GF-D8 (cell line): ENCODE measurements at regions not wholly inside any gene's neighbourhood (a gene's known extent, or its start where the extent isn't known, plus 50 kb on each side); places are given as distances from the start of the nearest gene placed in this dataset.

Experiments used
- DNase-seq: peaks from one replicate; lab custom pipeline; 2025; lab: John Stamatoyannopoulos, UW

DNA sequence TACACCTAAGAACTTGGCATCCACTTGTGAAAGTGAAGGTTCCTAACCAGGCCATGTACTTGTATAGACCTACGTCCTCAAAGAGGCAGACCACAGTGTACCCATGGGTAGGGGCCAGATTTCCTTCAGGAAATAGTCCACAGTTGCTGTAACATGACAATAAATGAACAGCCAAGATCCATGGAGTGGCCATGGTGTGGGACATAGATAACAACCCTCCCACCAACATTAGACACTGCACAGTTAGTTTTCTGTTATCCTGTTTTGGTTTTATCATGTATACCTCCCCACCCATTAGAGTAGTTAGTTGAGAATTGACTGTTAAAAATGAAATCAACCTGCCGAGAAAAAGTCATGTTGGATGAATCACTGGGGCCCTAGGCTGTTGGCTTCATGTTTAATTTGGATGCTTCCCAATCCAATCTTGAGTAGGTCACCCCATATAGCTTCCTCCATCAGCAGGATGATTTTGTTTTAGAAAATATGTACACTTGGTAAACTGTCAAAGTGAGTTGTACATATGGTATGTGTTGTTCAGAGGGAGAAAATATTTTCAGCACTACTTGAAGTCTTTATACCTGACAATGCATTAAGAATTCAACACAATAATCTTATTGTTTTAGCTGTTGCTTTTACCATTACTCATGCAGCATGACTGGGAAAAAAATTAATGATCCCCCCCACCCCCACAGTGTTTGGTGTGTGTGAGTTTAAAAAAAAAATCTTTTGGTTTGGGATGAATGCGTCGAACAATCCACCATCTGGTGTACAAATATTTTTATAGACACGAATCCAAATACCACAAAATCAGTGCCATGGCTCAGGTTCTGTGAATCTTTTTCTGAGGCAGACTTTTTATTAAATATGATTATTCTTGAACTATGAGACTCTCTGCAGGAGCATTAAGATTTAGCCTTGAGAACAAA lies 88.3 kb upstream of the ARHGAP29 start:
- DNase-seq = no peak

DNA sequence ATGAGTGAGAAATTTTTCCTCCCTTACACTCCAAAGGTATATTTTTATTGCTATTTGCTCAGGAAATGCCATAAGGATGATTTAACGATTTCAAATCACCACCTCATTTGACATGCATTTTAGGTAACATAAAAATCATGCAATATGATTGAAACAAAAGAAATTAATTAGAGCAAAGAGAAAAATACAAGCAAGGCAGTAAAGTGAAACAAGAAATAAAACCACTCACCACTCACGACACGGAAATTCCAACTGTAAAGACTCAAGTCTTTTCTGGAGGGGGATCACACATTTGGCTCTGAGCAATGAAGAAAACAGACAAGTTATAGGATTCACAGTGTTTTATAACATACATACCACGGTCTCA lies 86.8 kb upstream of the ARHGAP29 start:
- DNase-seq = no peak

DNA sequence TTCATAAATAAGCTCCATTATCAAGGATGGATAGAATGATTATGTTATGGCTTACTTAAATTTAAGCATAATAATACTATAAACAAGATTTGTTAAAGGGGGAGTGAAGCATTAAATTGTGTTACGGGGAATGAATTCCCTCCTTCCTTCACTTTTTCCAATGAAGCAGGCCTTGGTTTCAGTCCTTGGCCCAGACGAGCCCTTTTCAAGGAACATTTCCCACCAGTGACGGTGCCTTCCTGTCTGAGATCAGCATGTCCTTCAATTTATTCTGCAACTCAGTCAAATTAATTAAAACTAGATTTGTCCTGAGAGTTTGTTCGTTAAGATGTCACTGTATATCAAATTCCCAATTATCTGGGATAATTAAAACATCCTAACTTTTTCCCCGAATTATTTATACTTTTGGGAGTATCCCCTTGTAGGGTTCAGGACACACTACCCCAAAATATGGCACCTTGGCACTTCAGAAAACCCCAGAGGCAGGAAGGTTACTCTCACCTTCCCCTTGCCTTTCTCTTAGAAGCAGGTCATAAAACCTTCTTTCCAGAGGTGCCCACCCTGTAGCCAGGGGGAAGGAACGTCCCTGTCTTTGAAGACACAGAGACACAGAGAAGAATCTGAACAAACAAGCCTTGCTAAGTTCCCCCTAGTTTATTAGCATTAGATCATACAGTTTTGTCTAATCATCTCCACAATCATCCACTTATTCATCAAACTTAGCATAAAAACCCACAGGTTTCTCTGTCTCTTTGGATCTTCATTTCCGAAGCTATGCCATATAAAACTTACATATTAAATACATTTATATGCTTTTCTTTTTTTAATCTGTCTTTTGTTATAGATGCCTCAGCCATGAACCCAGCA lies 86.2 kb upstream of the ARHGAP29 start:
- DNase-seq = no peak

DNA sequence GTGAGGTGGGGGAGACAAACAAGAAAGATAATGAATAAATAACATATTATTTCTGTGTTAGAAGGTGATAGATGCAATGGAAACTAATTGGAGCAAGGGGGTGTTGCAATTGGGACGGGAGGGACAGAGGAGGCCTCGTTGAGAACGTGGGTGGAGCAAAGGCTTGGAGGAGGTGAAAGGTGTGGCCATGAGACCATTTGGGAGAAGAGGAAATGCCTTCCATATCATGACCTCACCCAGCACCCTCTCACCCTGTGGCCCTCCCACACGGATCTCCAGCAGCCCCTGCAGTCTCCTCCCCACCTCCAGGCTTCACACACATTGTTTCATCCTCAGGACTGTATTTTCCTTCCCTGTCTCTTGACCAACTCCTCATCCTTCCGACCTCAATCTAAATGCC lies 85.3 kb upstream of the ARHGAP29 start:
- no peak for DNase-seq

DNA sequence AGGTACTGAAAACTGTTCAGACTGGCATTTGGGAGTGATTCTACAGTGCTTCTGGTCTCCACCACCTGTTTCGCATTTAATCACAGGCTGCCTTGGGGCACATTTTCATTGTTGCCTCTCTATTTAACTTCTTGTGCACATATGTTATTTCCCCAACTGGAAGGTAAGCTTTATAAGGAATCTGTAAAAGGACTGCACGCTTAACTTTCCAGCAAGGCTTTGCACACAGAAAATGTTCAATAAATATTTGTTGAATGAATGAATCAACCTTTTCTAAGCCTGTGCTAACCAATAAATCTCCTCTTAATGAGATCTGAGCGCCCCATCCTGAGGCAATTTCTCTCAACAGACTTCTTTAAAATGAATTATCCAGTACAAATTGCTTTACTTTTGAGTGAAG lies 84.3 kb upstream of the ARHGAP29 start:
- no peak for DNase-seq

DNA sequence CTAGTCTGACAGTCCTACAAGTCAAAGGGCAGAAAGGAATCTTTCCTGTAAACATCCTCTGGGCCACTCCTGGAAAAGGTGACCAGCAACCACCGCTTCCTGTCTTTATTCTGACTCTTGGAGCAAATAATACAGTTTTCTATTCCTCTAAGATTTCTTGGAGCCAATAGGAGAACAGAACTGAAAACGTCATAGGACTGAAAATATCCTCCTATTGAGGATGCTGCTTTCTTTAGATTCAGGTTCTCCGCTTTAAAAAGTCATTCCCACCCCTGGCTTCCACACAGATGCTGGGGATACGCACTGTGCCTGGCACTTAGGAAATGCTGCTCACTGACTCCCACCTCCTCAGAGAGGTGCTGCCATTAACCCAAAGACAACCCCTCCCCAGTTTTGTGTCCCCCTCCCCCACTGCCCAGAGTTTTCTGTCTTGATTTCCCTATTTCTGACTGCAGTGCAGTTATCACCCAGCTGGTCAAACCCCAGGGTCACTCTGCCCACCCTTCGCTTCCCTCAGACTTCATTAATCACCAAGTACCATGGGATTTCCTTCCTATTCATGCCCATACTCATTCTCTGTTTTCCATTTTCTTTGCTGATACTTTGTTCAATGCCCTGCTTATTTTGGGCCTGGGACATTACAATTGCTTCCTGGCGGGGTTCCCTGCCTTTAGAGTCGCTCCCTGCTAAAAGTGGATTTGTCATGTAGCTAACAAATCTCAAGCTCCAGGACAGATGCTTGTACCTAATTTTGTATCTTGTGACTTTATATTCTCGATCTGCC lies 82.1 kb upstream of the ARHGAP29 start:
- no peak for DNase-seq

DNA sequence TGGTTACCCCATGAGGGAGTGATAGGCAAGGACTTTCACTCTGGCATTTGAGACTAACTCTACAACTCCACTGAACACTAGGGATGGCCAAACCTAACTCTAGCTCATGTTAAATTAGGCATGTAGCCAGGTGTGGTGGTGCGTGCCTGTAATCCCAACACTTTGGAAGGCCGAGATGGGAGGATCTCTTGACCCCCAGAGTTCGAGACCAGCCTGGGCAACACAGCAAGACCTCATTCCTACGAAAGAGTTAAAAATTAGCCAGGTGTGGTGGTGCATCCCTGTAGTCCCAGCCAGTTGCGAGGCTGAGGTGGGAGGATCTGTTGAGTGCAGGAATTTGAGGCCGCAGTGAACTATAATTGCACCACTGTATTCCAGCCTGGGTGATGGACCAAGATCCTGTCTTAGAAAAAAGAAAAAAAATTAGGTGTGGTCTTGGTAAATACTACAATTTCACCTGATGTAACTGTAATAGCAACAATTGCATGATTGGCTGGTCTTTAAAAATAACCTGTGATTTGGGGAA lies 81.2 kb upstream of the ARHGAP29 start:
- no peak for DNase-seq

DNA sequence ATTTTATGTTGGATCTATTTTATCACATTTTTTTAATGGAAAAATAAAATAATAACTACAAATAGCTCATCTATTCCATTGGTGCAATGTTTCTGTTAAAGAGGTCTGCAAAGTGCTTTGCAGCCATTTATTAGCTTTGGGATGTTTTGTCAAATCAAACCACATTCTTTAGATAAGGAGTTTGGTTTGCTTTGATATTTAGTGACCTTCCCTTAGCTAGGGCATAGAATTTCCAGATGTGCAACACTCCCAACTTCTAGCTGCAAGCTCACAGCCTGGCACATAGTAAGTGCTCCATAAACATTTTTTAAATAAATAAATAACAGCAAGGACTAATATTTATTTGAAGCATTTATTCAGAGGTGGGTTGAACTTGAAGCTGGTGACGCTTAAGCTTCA lies 80.4 kb upstream of the ARHGAP29 start:
- DNase-seq = no peak

DNA sequence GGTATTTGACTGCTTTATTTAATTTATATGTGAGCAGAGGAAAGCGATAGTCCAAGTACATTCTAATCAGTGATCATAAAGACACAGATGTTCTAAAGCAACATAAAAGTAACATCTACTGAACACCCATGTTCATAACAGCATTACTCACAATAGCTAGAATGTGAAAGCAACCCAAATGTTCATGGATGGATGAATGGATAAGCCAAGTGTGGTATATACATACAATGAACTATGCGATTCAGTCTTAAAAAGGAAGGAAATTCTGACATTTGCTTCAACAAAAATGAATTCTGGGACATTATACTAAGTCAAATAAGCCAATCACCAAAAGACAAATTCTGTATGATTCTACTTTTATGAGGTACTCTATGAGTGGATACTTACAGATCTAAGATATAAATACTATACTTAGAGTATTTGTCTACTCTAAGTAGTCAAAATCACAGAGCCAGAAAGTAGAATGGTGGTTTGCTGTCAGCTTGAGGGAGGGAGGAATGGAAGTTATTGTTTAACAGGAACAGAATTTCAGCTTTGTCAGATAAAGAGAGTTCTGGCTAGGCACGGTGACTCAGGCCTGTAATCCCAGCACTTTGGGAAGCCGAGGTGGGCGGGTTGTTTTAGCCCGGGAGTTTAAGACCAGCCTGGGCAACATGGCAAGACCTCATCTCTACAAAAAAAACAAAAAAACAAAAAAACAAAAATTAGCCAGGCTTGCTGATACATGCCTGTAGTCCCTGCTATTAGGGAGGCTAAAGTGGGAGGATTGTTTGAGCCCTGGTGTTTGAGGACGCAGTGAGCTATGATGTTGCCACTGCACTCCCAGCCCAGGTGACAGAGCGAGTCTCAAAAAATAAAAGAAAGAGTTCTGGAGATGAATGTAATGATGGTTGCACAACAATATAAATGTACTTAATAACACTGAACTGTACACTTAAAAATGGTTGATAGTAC lies 79.7 kb upstream of the ARHGAP29 start:
- DNase-seq = no peak

DNA sequence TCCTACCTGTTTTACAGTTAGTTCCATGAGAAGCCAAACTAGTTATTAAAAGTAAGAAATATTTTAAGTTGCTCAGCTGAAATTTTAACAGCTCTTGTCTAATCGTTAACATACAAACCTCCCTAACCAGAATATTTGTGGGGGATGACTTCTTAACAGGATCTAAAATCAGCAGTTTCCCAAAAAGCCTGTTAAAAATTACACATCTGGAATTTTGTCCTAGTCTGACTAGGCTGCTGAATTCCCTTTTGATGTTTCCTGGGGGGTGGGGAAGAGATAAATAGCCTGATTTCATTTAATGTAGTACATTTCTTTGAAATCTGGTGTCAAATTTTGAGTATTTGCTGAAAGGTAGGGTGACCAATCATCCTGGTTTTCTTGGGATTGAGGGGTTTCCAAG lies 78.8 kb upstream of the ARHGAP29 start:
- DNase-seq = no peak

DNA sequence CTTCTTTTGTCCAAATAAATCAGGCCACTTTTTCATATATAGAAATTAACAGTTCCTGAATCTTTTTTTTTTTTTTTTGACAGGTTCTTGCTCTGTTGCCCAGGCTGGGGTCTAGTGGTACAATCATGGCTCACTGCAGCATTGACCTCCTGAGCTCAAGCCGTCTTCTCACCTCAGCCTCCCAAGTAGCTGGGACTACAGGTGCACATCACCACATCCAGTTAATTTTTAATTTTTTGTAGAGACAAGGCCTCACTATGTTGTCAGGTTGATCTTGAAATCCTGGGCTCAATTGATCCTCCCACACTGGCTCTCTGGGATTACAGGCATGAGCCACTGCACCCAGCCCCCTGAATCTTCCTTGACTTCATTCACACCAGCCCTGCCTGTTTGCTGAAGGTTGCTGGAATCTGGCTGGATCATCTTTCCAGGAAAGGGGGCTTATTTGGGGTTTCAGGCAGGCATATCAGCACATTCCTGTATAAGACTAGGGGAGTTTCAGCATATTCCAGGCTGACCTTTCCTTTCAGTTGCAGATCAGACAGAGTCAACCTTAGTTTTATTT lies 78.2 kb upstream of the ARHGAP29 start:
- no peak for DNase-seq

DNA sequence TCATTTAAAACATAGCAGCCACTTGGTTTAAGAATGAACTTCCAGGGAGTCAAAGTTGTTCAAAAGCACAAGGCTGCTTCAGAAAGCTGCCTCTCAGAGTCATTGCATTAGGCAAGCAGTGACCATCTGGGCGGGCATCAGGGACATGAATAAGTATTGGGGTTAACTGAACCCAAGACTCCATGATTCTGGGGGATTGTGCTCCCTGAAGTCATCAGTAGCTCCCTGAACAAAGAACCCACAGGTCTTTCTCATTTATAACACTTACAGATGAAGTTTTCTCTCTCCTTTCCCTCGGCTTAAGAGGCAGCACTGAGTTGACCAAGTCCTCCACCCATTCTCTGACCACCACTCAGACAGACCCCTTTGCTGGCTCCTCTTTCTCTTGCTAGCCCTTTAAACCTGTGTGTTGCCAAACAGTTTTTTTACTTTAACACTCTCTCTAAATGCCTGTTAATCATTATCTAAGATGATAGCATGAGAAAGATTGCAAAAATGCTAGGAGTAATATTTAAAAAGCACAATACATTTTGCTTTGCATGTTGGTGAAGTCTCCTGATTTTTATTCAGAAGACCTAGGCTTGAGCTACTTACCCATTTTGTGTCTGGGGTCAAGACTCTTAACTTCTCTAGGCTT lies 77.0 kb upstream of the ARHGAP29 start:
- no peak for DNase-seq

DNA sequence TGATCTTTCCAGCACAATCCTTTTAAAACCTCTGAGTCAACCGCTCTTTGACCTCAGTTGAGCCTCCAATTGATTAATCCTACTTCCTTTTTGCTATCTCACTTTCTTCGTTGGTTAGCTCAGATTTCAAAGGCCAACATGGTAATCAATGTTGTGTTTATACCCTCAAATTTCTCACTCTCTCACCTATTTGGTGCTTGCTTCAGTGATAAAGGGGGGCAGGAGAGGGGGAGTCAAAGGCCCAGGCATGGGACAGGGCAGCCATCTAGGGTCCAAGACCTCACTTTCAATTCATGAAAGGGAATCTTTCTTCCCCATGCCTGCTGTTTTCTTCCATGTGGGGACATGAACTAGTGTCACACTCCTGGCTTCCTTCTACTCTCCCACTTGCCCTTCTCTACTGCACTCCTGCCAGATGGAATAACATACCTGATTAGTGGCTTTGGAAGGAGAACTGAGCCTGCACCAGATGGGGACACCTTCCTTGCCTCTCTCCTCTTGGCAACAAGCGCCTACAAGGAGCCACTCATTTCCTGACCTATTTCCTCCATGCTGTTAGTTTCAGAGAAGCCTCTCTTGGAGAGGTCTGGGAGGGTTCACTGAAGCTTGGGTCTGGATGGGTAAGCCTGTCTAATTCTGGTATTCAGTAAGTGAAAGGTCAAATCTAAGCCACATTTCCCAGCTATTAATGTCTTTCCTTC lies 73.3 kb upstream of the ARHGAP29 start:
- no peak for DNase-seq

DNA sequence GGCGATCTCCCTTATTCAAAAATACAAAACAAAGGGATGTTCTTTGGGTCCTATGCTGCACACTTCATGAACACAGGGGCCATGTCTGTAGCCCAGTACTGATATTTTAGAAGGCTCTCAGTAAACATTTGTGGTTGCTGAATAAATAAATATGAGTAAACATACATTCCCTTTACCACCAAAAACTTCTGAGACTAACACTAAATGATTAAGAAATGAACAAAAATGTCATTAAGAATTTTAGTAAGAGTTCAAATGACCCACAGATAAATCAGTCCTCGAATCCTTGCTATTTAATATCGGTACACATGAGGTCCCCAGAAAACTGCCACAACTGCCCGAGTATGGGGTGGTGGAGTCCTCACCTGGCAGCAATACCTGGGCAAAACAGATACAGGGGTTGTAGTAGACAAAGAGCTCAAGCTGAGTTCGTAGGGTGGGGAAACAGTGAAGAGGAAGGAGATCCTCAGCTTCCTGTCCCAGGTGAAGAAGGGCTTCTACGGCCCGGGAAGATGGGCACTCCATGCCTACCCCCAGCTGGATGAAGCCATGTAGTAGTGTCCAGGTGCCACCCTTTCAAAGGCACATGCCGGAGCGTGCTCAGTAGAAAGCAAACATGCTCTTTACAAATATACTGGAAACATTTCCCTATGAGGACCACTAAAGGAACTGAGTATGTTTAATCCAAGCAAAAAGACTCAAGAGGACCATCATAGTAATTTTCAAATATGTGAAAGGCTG lies 72.6 kb upstream of the ARHGAP29 start:
- DNase-seq = no peak

DNA sequence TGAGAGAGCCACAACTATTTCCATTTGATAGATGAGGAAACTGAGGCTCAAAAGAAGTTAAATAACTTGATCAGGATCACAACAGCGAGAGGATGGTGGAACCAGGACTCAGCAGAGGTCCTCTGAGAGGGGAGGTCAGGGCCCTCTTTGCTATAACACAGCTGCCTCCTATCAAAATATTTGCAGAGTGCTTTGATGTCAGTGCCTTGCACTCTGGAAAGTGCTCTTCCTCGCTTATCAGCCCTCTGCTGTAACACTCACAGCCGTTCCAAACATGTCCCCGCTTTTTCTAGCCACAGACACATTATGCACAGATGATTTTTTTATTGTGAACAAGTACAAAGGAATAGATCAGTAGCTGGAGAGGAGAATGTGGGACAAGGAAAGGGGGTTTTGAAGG lies 71.8 kb upstream of the ARHGAP29 start:
- DNase-seq = no peak

DNA sequence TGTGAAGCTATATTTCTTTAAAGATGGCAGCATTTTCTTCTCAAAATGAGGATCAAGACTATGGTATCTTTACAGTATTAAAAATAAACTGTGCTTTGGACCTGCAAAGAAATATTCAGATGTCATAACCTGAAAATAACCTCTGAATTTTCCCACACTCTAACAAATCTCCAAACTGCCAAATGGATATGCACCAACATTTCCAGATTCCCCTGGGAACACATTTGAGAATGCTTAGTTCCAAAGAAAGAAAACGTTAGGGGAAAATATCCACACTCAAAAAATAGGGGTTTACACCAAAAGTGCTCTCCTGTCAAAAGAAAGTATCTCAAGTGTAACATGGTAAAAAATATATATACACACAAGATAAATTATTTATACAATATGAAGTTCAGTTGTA lies 69.1 kb upstream of the ARHGAP29 start:
- DNase-seq = no peak

DNA sequence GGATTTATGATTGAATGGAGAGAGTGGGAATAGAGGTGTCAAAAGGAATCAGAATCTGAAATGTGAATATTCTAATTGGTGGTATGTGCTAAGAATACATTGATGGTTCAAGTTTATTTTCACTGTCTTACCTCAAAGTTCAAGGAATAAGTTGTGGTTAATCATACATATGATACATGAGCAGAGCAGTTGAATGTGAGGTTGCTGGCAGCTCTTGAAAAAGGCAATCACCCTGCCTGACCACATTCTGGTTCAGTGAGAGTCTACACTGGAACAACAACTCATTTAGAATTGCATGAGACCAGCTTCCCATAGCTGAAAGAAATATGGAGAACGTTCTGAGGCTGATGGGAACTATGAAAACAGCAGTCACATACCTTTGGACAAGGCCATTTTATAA lies 68.3 kb upstream of the ARHGAP29 start:
- DNase-seq = no peak

DNA sequence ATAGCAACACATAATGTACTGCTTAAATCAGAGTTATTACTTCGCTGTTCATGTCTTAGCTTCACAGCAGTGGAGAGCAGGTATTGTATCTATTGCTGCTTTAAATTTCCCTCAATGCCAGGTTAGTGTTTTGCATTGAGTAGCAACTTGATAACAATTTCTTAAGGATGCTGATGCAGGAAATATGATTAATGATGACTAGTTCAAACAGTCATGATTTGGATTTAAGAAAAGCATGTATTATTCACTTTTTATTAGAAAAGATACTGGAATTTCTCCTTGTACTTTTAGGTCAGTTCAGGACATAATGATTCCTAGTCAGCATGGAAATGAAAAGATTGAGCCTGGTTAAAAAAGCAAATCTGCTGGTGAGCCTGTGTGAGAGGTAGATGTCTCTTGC lies 67.2 kb upstream of the ARHGAP29 start:
- no peak for DNase-seq

DNA sequence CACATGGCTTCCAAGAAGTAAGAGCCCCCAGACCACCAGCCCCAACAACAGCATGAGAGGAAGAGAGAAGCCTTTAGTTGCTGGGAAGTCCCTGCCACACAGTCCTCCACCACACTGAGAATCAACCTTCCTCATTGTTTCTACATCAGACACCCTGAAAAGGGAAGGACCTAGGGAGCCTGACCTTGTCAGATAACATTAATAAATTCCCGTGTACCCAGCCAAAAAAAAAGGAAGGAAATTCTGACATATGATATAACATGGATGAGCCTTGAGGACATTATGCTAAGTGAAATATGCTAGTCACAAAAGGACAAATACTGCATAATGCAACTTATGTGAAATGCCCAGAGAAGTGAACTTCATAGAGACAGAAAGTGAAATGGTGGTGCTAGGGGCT lies 65.6 kb upstream of the ARHGAP29 start:
- no peak for DNase-seq
